ENCODE measurements at regions not wholly inside any gene's neighbourhood (a gene's known extent, or its start where the extent isn't known, plus 50 kb on each side); places are given as distances from the start of the nearest gene placed in this dataset.

DNA sequence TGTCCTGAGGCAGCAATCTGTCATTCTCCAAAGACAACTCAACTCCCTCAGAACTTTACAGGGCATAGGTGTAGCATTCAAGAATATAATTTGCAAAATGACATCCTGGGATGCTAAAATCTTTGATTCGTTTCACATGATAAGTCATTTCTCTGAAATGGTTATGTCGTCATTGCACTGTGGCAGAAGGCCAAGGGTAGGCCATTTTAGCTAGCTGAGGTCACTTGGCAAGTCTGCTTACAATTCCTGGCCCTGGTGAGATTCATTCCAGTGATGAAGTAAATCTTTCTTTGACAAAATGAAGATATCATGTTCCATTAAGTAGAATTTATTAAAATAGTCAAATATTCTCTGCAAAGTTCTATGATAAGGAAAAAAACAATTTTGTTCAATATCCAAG lies 1410.3 kb upstream of the LRRTM1 start:
- no peak for TF ChIP-seq POLR2A (IDR thresholded peaks at IDR 0.05; ENCODE audit: low read length)
- TF ChIP-seq GATA1 (IDR thresholded peaks at IDR 0.05; ENCODE audit: low read depth, low read length): no peak
